ENCODE measurements at regions not wholly inside any gene's neighbourhood (a gene's known extent, or its start where the extent isn't known, plus 50 kb on each side); places are given as distances from the start of the nearest gene placed in this dataset.

GRCh38 chr11:119806064-119806915 is 77.3 kb upstream of the NECTIN1 start:
- no peak for TF ChIP-seq CTCF (conservative IDR thresholded peaks at IDR 0.05 in 1 of 2, IDR thresholded peaks at IDR 0.05 in 1 of 2; ENCODE audit: extremely low read depth in 1 of 2, insufficient read depth in 1 of 2, low read depth in 1 of 2, low read length in 2 of 2)
- no peak for TF ChIP-seq EZH2 (IDR thresholded peaks at IDR 0.05; ENCODE audit: borderline replicate concordance, low read length)
